ENCODE measurements at regions not wholly inside any gene's neighbourhood (a gene's known extent, or its start where the extent isn't known, plus 50 kb on each side); places are given as distances from the start of the nearest gene placed in this dataset.

GRCh38 chr2:34001557-34001956 lies 402.5 kb upstream of the FAM98A start:
- ChIA-PET POLR2A (no interaction called here), CTCF (no interaction called here)
- Histone ChIP-seq H3K27me3 (ENCODE audit: control insufficient read depth in 1 of 2, insufficient read depth in 2 of 2, low read length in 2 of 2) (no peaks in the 10 kb centered on the region), H3K4me1 (ENCODE audit: insufficient read depth, low read length) (no peaks in the 10 kb centered on the region), H3K27ac (ENCODE audit: low read depth in 1 of 2, low read length in 2 of 2) (no peak overlapping the region), H3K4me3 (ENCODE audit: low read length) (no peak overlapping the region), H3K9me3 (ENCODE audit: control insufficient read depth in 1 of 2, insufficient read depth in 1 of 2, low read length in 2 of 2) (peaks cover 5 to 6% of the 10 kb centered on the region in 2 experiments), H3K36me3 (ENCODE audit: insufficient read depth, low read length) (no peaks in the 10 kb centered on the region)
- peaks cover 12% of the 10 kb centered on the region for H3K9me3 Mint-ChIP-seq
- H3K27ac Mint-ChIP-seq = no peak overlapping the region
- H3K27me3 Mint-ChIP-seq = no peaks in the 10 kb centered on the region
- H3K4me1 Mint-ChIP-seq (ENCODE audit: low read depth) = no peaks in the 10 kb centered on the region
- H3K4me3 Mint-ChIP-seq = no peak overlapping the region
- intact Hi-C loops (cut with DNase I, micrococcal nuclease) = no loop called here
- ATAC-seq (ENCODE audit: poor library complexity) (no peak), DNase-seq (no peak)
- H3K36me3 Mint-ChIP-seq (ENCODE audit: low read depth) = no peaks in the 10 kb centered on the region
- TF ChIP-seq CTCF (IDR thresholded peaks at IDR 0.05) = no peak

DNA sequence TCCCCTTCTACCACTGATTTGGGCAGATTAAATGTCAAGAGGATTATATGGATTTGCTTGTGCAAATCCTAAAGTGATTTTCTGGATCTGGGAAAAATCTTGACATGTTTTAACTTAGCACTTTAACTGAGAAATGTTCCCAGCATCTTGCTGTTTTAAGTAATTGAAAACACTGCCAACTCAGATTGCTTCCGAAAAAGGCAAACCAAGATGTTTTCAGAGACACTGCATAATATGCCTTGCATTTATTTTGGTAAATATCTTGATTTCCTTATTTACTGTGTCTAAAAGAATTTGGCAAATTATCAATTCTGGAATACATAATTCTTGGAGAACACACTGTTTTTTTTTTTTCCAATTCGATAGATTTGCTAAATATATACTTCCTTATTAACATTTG lies 385.0 kb upstream of the FAM98A start:
- no peaks in the 10 kb centered on the region for H3K36me3 ChIP-seq (ENCODE audit: insufficient read depth, low read length)
- intact Hi-C loops (cut with DNase I, micrococcal nuclease) = no loop called here
- CTCF ChIA-PET = no interaction called here
- DNase-seq (no peak), ATAC-seq (ENCODE audit: poor library complexity) (no peak)
- no peaks in the 10 kb centered on the region for H3K4me1 ChIP-seq (ENCODE audit: insufficient read depth, low read length)
- H3K27ac ChIP-seq (ENCODE audit: low read depth in 1 of 2, low read length in 2 of 2) = no peak overlapping the region
- H3K9me3 ChIP-seq (ENCODE audit: control insufficient read depth in 1 of 2, insufficient read depth in 1 of 2, low read length in 2 of 2) = peaks cover 0 to 4% of the 10 kb centered on the region in 2 experiments
- peaks cover 13% of the 10 kb centered on the region for H3K9me3 Mint-ChIP-seq
- no peaks in the 10 kb centered on the region for H3K4me1 Mint-ChIP-seq (ENCODE audit: low read depth)
- TF ChIP-seq CTCF (IDR thresholded peaks at IDR 0.05) = no peak
- no peaks in the 10 kb centered on the region for H3K27me3 ChIP-seq (ENCODE audit: control insufficient read depth in 1 of 2, insufficient read depth in 2 of 2, low read length in 2 of 2)
- H3K4me3 ChIP-seq (ENCODE audit: low read length) = no peak overlapping the region
- POLR2A ChIA-PET = no interaction called here
- no peaks in the 10 kb centered on the region for H3K27me3 Mint-ChIP-seq
- H3K27ac Mint-ChIP-seq = no peak overlapping the region
- no peak overlapping the region for H3K4me3 Mint-ChIP-seq
- no peaks in the 10 kb centered on the region for H3K36me3 Mint-ChIP-seq (ENCODE audit: low read depth)

DNA sequence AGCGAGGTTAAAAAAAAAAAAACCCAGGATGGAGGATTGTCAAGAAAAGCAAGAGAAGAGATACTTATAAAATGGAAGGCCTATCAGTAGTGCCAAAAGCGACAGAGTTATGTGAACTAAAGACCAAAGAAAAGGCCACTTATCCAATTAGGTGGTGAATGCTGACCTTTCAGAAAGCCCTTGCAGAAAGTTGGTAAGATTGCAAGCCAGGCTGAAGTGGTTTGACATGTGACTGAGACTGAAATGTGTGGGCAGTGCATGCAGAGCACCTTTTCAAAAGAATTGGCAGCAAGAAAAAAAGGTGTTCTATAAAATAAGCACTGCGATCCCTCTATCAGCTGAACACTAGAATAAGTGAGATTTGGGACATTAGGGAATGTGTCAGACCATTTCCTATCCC lies 379.4 kb upstream of the FAM98A start:
- H3K27ac ChIP-seq (ENCODE audit: low read depth in 1 of 2, low read length in 2 of 2) = no peak overlapping the region
- no peaks in the 10 kb centered on the region for H3K4me1 ChIP-seq (ENCODE audit: insufficient read depth, low read length)
- H3K4me1 Mint-ChIP-seq (ENCODE audit: low read depth) = no peaks in the 10 kb centered on the region
- H3K9me3 ChIP-seq (ENCODE audit: control insufficient read depth in 1 of 2, insufficient read depth in 1 of 2, low read length in 2 of 2) = peaks cover 0 to 4% of the 10 kb centered on the region in 2 experiments
- H3K36me3 ChIP-seq (ENCODE audit: insufficient read depth, low read length) = no peaks in the 10 kb centered on the region
- ATAC-seq (ENCODE audit: poor library complexity) (no peak), DNase-seq (no peak)
- intact Hi-C loops (cut with DNase I, micrococcal nuclease) = no loop called here
- ChIA-PET POLR2A (no interaction called here), CTCF (no interaction called here)
- H3K27me3 Mint-ChIP-seq = no peaks in the 10 kb centered on the region
- TF ChIP-seq CTCF (IDR thresholded peaks at IDR 0.05) = no peak
- H3K4me3 Mint-ChIP-seq = no peak overlapping the region
- no peaks in the 10 kb centered on the region for H3K27me3 ChIP-seq (ENCODE audit: control insufficient read depth in 1 of 2, insufficient read depth in 2 of 2, low read length in 2 of 2)
- H3K4me3 ChIP-seq (ENCODE audit: low read length) = no peak overlapping the region
- H3K9me3 Mint-ChIP-seq = peaks cover 13% of the 10 kb centered on the region
- H3K27ac Mint-ChIP-seq = no peak overlapping the region
- no peaks in the 10 kb centered on the region for H3K36me3 Mint-ChIP-seq (ENCODE audit: low read depth)

All from CD4-positive, alpha-beta T cell (primary cell).